GM18502 (cell line): ENCODE measurements at regions not wholly inside any gene's neighbourhood (a gene's known extent, or its start where the extent isn't known, plus 50 kb on each side); places are given as distances from the start of the nearest gene placed in this dataset.
"Not testable (repeated sequence)": the region's sequence is repeated elsewhere in the genome, so short reads cannot be mapped to it uniquely, and the experiment has no call there.

Source experiments
- ATAC-seq: cut with Tn5 transposase; IDR thresholded peaks from one replicate; pipeline ENCODE4 v1.9.1; 2021; ENCODE audit warnings: mild to moderate bottlenecking; ENCODE audit not compliant: unreplicated experiment, poor library complexity

GRCh38 chr2:138355244-138355643, 146.3 kb upstream of the SPOPL start:
- no peak for ATAC-seq

- no peak for ATAC-seq
Observed at GRCh38 chr2:138356178-138356577, 145.4 kb upstream of the SPOPL start.

- no peak for ATAC-seq
Observed at GRCh38 chr2:138359532-138359931, 142.0 kb upstream of the SPOPL start.

- ATAC-seq: no peak
Observed at GRCh38 chr2:138364554-138365162, 136.9 kb upstream of the SPOPL start.

- ATAC-seq: no peak
Observed at GRCh38 chr2:138365581-138365980, 136.0 kb upstream of the SPOPL start.

- ATAC-seq: no peak
Observed at GRCh38 chr2:138369856-138370255, 131.7 kb upstream of the SPOPL start.

- peak; percentile 69 for ATAC-seq
Observed at GRCh38 chr2:138373993-138374408, 127.6 kb upstream of the SPOPL start.

GRCh38 chr2:138381373-138381772, 120.2 kb upstream of the SPOPL start:
- no peak for ATAC-seq

- ATAC-seq: no peak
Observed at GRCh38 chr2:138382672-138383071, 118.9 kb upstream of the SPOPL start.

GRCh38 chr2:138386191-138386590, 115.4 kb upstream of the SPOPL start:
- not testable (repeated sequence) for ATAC-seq

- ATAC-seq: no peak
Observed at GRCh38 chr2:138389063-138389462, 112.5 kb upstream of the SPOPL start.

GRCh38 chr2:138390316-138390945, 111.1 kb upstream of the SPOPL start:
- no peak for ATAC-seq

- no peak for ATAC-seq
Observed at GRCh38 chr2:138391946-138392345, 109.6 kb upstream of the SPOPL start.

GRCh38 chr2:138395565-138396306, 105.8 kb upstream of the SPOPL start:
- ATAC-seq: no peak

GRCh38 chr2:138396843-138397242, 104.7 kb upstream of the SPOPL start:
- ATAC-seq: no peak

- ATAC-seq: no peak
Observed at GRCh38 chr2:138403431-138403927, 98.1 kb upstream of the SPOPL start.

GRCh38 chr2:138414014-138414413, 87.6 kb upstream of the SPOPL start:
- no peak for ATAC-seq

- no peak for ATAC-seq
Observed at GRCh38 chr2:138415985-138416384, 85.6 kb upstream of the SPOPL start.

GRCh38 chr2:138418453-138418852, 83.1 kb upstream of the SPOPL start:
- no peak for ATAC-seq

GRCh38 chr2:138421315-138421970, 80.1 kb upstream of the SPOPL start:
- ATAC-seq: no peak

GRCh38 chr2:138421971-138422335, 79.6 kb upstream of the SPOPL start:
- ATAC-seq: no peak
